PFSK-1 (cell line): ENCODE measurements at regions not wholly inside any gene's neighbourhood (a gene's known extent, or its start where the extent isn't known, plus 50 kb on each side); places are given as distances from the start of the nearest gene placed in this dataset.

ENCODE experiments used
- FOXP2 ChIP-seq: optimal IDR thresholded peaks from 2 replicates; pipeline ENCODE3; 2011; ENCODE audit warnings: borderline replicate concordance, control low read depth, inconsistent platforms; ENCODE audit not compliant: insufficient read depth; ENCODE audit errors: extremely low read length, extremely low read depth
- POLR2AphosphoS5 ChIP-seq: IDR thresholded peaks from 2 replicates; pipeline ENCODE4 v1.6.1; 2012; ENCODE audit warnings: low read depth, mild to moderate bottlenecking, control low read depth, low read length, moderate library complexity
- TAF1 ChIP-seq: IDR thresholded peaks from 2 replicates; pipeline ENCODE4 v1.6.1; 2012; ENCODE audit warnings: low read length, control low read depth, borderline replicate concordance; ENCODE audit not compliant: insufficient read depth

DNA sequence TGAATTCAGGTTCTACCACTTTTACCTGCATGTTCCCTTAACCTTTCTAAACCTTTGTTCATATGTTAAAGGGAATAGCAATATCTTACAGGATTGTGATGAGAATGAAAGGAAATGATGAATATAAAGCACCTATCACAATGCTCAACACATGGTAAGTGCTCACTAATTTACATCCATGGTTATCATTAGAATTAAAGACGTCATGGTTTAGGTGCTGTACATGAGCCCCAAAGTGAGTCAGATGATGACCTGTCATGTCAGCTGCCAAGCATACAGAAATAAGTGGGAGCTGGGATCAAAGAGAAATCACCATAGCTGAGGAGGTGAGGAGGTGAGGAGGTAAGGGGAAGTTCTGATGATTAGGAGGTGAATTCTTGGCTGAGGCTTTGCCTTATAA lies 135.9 kb upstream of the ATP2B1 start:
- TF ChIP-seq TAF1 (no peak), POLR2AphosphoS5 (no peak), FOXP2 (no peak)
